M059J (cell line): ENCODE measurements at regions not wholly inside any gene's neighbourhood (a gene's known extent, or its start where the extent isn't known, plus 50 kb on each side); places are given as distances from the start of the nearest gene placed in this dataset.

ENCODE experiments used
- DNase-seq: peaks from one replicate; pipeline ENCODE4 v3.0.0-alpha.2; 2012; ENCODE audit warnings: low read depth

- DNase-seq, result no peak
Observed at GRCh38 chr5:72692651-72693442, 123.6 kb upstream of the TNPO1 start.

- DNase-seq, result peak; percentile 9
Observed at GRCh38 chr5:72692231-72692637, 124.2 kb upstream of the TNPO1 start.

GRCh38 chr5:72691751-72692150 lies 124.7 kb upstream of the TNPO1 start:
- no peak for DNase-seq

GRCh38 chr5:72688916-72689315 lies 127.5 kb upstream of the TNPO1 start:
- no peak for DNase-seq

DNA sequence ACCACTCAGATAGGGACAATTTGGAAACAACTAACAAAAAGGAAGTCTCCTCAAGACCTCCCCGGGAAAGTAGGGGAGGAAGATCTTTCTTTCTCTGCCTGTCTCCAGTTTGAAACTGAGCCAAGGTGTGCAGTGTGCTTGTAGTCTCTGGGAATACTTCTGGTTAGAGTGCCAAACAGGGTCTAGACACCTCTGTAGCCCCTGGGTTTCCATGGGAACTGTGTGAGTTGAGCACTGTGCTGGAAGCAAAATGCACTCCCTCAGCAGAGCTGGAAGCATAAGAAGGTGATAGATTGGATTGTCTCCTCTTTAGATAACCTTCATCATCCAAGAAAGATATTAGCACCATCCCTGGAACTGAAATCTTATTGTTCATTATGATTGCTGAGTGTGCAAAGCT lies 129.2 kb upstream of the TNPO1 start:
- no peak for DNase-seq

DNA sequence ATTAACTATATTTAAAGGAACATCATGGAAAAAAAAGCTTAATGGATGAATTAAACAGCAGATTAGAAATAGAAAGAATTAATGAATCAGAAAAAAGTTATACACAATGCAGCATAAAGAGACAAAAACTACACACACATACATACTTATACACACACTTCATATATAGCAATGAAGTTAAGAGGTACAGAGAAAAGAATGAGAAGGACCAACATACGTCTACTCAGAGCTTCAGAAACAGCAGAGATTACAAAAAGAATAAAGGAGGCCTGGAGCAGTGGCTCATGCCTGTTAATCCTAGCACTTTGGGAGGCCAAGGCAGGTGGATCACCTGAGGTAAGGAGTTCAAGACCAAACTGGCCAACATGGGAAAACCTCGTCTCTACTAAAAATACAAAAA lies 133.9 kb upstream of the TNPO1 start:
- DNase-seq, result no peak

- peak; percentile 74 for DNase-seq
Observed at GRCh38 chr5:72681781-72682180, 134.7 kb upstream of the TNPO1 start.

DNA sequence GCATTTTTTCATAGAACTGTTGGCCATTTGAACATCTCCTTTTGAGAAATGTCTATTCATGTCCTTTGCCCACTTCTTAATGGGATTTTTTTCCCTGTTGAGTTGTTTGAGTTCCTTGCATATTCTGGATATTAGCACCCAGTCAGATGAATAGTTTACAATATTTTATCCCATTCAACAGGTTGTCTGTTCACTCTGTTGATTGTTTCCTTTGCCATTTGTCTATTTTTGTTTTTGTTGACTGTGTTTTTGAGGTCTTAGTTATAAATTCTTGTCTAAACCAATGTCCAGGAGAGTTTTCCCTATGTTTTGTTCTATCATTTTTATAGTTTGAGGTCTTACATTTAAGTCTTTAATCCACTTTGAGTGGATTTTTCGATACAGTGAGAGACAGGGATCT lies 139.0 kb upstream of the TNPO1 start:
- no peak for DNase-seq

- DNase-seq, result peak; percentile 57
Observed at GRCh38 chr5:72676831-72677230, 139.6 kb upstream of the TNPO1 start.

- no peak for DNase-seq
Observed at GRCh38 chr5:72673623-72674022, 142.8 kb upstream of the TNPO1 start.

DNA sequence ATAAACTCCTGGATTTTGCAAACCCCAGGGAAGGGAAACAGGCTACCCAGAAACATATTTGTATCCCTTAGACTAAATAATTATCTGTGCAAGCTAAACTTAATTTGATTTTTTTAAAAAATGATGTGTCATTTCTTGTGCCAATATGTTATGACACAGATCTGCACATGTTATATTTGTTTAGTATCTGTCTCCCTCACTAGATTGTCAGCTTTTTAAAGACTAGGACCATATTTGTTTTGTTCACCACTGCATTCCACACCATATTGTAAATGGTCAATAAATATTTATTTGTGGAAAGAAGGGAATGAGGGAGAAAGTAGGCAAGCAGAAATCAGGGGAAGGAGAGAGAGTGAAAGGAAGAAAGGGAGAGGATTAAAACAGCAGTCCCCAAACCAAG lies 143.3 kb upstream of the TNPO1 start:
- no peak for DNase-seq

DNA sequence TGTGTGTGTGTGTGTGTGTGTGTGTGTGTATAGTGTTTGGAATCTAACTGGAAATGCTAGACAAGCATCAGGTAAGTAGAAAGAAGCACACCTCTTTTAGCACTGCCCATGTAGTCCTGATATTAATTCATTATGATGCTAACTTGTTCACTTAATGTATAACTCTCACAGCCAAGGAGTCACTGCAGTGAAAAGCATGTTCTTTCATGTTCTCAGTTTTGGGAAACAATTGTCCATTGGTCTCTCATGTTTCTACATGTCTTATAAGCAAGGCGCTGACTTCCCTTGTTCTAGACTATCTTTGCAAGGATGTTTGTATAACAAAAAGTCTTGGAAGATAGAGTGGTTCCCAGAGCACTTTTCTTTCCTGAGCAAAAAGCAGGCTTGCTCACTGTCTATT lies 148.8 kb upstream of the TNPO1 start:
- no peak for DNase-seq

DNA sequence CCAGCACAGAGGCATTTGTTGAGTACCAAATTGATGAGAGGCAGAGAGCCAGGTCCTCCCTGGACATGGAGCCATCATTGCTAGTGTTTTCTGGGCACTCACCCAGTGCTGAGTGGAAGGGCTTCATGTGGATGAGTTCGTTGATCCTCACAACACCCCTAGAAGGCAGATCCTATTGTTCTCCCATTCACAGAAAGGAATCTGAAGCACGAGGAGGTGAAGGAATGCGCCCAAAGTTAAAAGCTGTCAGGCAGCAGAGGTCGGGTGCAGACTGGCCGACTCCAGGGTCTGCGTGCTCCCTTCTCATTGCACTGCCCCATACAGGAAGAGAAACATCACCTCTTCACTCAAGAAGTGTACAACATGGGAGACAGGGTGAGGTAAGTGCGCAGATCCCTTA lies 153.5 kb upstream of the TNPO1 start:
- no peak for DNase-seq

- no peak for DNase-seq
Observed at GRCh38 chr5:72662305-72662704, 154.2 kb upstream of the TNPO1 start.

GRCh38 chr5:72661405-72661804 lies 154.2 kb upstream of the ZNF366 start:
- peak; percentile 45 for DNase-seq

- no peak for DNase-seq
Observed at GRCh38 chr5:72659726-72660125, 152.5 kb upstream of the ZNF366 start.

DNA sequence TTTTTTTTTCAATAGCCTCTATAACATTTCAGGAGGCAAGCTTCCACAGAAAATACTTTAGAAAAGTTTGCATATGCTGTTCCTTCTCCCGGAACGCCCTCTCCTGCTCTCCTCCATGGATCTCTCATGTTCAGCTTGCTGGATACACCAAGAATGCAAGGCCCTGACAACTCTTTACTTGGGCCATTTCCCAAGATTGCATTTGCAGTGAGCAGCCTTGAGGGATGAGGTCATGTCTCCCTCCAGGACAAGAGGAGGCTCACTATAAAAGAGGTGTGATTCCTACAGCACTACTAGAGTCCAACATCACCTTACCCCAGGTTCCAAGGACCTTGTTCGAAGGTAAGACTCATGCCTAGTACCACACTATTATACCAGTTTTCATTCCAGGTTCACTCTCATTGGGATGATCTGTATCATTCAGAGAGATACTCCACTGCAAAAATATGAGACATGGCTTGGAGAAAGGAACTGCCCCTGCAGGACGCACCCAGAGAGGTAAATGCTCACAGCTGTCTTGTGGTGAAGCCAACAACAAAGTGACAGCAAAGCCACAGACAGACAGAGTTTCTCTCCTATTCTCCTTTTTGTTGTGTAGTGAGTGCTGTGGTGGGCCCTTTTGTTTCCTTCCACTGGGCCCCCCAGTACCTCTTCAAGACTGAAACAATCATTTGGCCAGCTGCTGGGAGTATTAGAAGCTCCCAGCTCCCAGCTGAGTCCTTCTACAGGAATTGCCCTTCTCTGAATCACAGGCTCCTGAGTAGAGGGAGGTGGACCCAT lies 151.7 kb upstream of the ZNF366 start:
- DNase-seq, result no peak

DNA sequence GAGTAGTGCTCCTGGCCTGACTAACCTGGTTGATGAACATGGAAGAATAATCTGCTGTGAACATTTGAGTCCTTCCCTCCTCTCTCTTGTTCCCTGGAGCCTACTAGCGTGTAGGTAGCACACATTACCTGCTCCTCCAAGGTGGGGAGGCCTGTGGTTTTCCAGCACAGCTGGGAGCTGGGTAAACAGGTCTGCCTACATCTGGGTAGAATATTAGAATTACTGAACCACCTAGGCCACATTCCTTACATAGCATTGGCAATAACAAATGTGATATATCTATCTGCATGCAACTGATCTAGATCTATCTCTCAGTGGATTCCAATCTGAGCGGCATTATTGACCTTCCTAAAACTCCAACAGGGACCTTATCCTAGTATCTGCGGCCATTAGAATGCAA lies 151.0 kb upstream of the ZNF366 start:
- DNase-seq, result no peak

GRCh38 chr5:72656756-72657513 lies 149.7 kb upstream of the ZNF366 start:
- DNase-seq, result no peak

DNA sequence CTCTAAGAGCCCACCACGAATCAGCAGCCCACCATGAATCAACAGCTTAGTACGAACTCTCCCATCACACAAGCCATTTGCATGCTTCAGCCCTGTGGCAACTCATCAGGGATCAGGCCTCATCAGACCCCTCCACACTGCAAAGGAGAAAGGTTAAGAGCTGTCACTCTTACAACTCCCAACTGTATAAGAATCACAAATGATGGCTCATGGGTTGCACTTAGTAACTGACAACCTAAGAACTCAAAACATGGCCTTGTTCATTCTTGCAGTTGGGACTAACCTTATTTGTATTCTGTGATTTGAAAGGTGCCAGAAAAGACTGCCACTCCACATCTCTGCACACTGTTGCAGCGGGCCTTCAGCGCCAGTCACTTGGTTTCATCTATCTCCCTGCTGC lies 149.1 kb upstream of the ZNF366 start:
- no peak for DNase-seq

- no peak for DNase-seq
Observed at GRCh38 chr5:72654231-72654630, 147.0 kb upstream of the ZNF366 start.

DNA sequence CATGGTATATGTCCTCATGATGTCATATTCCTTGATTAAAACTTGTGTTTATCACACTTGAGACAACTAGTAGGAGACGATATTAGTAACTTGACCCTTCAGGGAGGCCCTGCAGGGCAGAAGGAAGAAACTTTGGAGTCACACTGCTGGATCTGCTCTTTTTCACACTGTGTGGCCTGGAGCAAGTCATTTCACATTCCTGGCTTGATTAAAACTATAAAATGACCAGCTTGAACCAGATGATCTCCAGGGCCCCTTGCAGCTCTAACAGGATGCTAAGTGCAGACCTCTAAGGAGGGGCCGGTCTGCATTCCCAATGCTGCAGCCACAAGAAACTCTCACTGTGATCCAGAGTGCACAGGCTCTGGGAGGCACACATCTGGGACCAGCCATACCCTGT lies 146.4 kb upstream of the ZNF366 start:
- DNase-seq, result peak; percentile 68

GRCh38 chr5:72651779-72652178 lies 144.6 kb upstream of the ZNF366 start:
- DNase-seq, result peak; percentile 91
